SK-N-SH treated with all-trans-retinoic acid at 6 μM for 48 hours (cell line): ENCODE measurements at regions not wholly inside any gene's neighbourhood (a gene's known extent, or its start where the extent isn't known, plus 50 kb on each side); places are given as distances from the start of the nearest gene placed in this dataset.

Experiments used
- TOX ChIP-seq: fragments of 250-450 bp; sonication (Bioruptor Pico); IDR thresholded peaks from 2 replicates; pipeline ENCODE4 v1.8.0; 2021; ENCODE audit warnings: mild to moderate bottlenecking, moderate library complexity, borderline replicate concordance
- ZFP3 ChIP-seq: fragments of 250-450 bp; sonication (Bioruptor Pico); IDR thresholded peaks from 2 replicates; pipeline ENCODE4 v1.5.0; 2020; ENCODE audit warnings: mild to moderate bottlenecking, moderate library complexity
- ZNF8 ChIP-seq: fragments of 450-650 bp; formaldehyde crosslinking; IDR thresholded peaks from 2 replicates; pipeline ENCODE4 v1.5.0; 2020; ENCODE audit warnings: mild to moderate bottlenecking, moderate library complexity
- TF ChIP-seq, protein P1 (sequence below): fragments of 250-450 bp; sonication (Bioruptor Pico); IDR thresholded peaks from 2 replicates; pipeline ENCODE4 v1.5.1; 2020; ENCODE audit warnings: low read depth, mild to moderate bottlenecking, moderate library complexity

DNA sequence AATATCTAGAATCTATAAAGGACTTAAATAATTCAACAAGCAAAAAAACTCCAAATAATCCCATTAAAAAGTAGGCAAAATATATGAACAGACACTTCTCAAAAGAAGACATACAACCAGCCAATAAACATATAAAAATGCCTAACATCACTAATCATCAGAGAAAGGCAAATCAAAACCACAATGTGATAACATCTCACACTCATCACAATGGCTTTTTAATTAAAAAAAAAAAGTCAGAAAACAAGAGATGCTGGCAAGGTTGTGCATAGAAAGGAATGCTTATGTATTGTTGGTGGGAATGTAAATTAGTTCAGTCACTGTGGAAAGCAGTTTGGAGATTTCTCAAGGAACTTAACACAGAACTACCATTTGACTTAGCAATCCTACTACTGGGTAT, 979.6 kb upstream of the MAP3K7 start:
- TF ChIP-seq ZFP3 (CRISPR knock-in tag) (no peak), ZNF8 (CRISPR knock-in tag) (no peak), TOX (CRISPR knock-in tag) (no peak)
- TF ChIP-seq, protein P1, sequence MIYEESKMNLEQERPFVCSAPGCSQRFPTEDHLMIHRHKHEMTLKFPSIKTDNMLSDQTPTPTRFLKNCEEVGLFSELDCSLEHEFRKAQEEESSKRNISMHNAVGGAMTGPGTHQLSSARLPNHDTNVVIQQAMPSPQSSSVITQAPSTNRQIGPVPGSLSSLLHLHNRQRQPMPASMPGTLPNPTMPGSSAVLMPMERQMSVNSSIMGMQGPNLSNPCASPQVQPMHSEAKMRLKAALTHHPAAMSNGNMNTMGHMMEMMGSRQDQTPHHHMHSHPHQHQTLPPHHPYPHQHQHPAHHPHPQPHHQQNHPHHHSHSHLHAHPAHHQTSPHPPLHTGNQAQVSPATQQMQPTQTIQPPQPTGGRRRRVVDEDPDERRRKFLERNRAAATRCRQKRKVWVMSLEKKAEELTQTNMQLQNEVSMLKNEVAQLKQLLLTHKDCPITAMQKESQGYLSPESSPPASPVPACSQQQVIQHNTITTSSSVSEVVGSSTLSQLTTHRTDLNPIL (CRISPR knock-in tag), result no peak
